BLaER1 (cell line): ENCODE measurements at regions not wholly inside any gene's neighbourhood (a gene's known extent, or its start where the extent isn't known, plus 50 kb on each side); places are given as distances from the start of the nearest gene placed in this dataset.

ENCODE experiments used
- H3K27ac ChIP-seq: shearing (Covaris generic); formaldehyde crosslinking; 2 replicates; pipeline ENCODE4 v1.8.1; 2022
- H3K27me3 ChIP-seq: shearing (Covaris generic); formaldehyde crosslinking; 2 replicates; pipeline ENCODE4 v1.8.1; 2022
- H3K36me3 ChIP-seq: shearing (Covaris generic); formaldehyde crosslinking; 2 replicates; pipeline ENCODE4 v1.8.1; 2022
- H3K4me1 ChIP-seq: shearing (Covaris generic); formaldehyde crosslinking; 2 replicates; pipeline ENCODE4 v1.8.1; 2022
- H3K4me2 ChIP-seq: shearing (Covaris generic); formaldehyde crosslinking; 2 replicates; pipeline ENCODE4 v1.8.1; 2022
- H3K4me3 ChIP-seq: shearing (Covaris generic); formaldehyde crosslinking; 2 replicates; pipeline ENCODE4 v1.8.1; 2022
- H3K9ac ChIP-seq: shearing (Covaris generic); formaldehyde crosslinking; 2 replicates; pipeline ENCODE4 v1.8.1; 2022
- H3K9me3 ChIP-seq: shearing (Covaris generic); formaldehyde crosslinking; 2 replicates; pipeline ENCODE4 v1.8.1; 2022
- H4K20me1 ChIP-seq: shearing (Covaris generic); formaldehyde crosslinking; 2 replicates; pipeline ENCODE4 v1.8.1; 2022
- Cebpa-rat ChIP-seq: shearing (Covaris generic); IDR thresholded peaks from 2 replicates; pipeline ENCODE4 v1.8.1; 2022

- Histone ChIP-seq H3K4me2 (no peak overlapping the region), H3K27me3 (no peaks in the 10 kb centered on the region), H3K9ac (no peak overlapping the region), H3K4me1 (no peaks in the 10 kb centered on the region), H3K36me3 (no peaks in the 10 kb centered on the region), H3K9me3 (no peaks in the 10 kb centered on the region), H3K27ac (no peak overlapping the region), H4K20me1 (no peaks in the 10 kb centered on the region), H3K4me3 (no peak overlapping the region)
- TF ChIP-seq Cebpa-rat, result no peak
Observed at GRCh38 chr7:108845951-108846350, 276.3 kb downstream of the DNAJB9 start.

- Histone ChIP-seq H3K9me3 (no peaks in the 10 kb centered on the region), H3K4me3 (no peak overlapping the region), H3K27me3 (no peaks in the 10 kb centered on the region), H3K4me1 (no peaks in the 10 kb centered on the region), H3K36me3 (no peaks in the 10 kb centered on the region), H4K20me1 (no peaks in the 10 kb centered on the region), H3K27ac (no peak overlapping the region), H3K4me2 (no peak overlapping the region), H3K9ac (no peak overlapping the region)
- no peak for TF ChIP-seq Cebpa-rat
Observed at GRCh38 chr7:108846471-108846870, 276.8 kb downstream of the DNAJB9 start.

GRCh38 chr7:108848486-108848885 lies 278.8 kb downstream of the DNAJB9 start:
- TF ChIP-seq Cebpa-rat, result no peak
- no peak overlapping the region for H3K4me2 ChIP-seq
- no peaks in the 10 kb centered on the region for H3K4me1 ChIP-seq
- H3K9me3 ChIP-seq, result no peaks in the 10 kb centered on the region
- H3K4me3 ChIP-seq, result no peak overlapping the region
- no peaks in the 10 kb centered on the region for H3K36me3 ChIP-seq
- no peaks in the 10 kb centered on the region for H4K20me1 ChIP-seq
- H3K27ac ChIP-seq, result no peak overlapping the region
- no peak overlapping the region for H3K9ac ChIP-seq
- no peaks in the 10 kb centered on the region for H3K27me3 ChIP-seq

- no peak for TF ChIP-seq Cebpa-rat
- Histone ChIP-seq H3K9ac (no peak overlapping the region), H3K27me3 (no peaks in the 10 kb centered on the region), H3K4me3 (no peak overlapping the region), H3K9me3 (peaks cover 20% of the 10 kb centered on the region), H3K4me1 (peaks cover 21% of the 10 kb centered on the region), H3K27ac (no peak overlapping the region), H3K36me3 (no peaks in the 10 kb centered on the region), H4K20me1 (no peaks in the 10 kb centered on the region), H3K4me2 (no peak overlapping the region)
Observed at GRCh38 chr7:108860615-108861014, 290.9 kb downstream of the DNAJB9 start.

DNA sequence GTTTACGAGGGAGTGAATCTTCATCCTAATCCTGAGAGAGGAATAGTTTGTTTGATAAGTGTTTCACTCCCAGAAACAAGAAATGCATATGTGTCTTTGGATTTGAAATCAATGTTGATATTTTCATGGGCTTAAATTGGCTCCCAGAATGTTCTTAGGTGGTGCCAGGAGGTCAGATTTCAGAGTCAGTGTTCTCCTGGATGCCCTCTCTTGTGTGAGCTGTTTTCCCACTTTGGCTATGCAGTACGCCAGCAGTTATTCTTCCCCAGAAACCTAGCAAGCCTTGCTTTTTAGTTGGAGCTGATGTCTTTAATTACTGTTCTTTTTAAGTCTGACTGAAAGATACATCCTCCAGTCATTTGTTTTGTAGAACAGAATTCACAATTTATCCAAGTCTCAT lies 291.4 kb downstream of the DNAJB9 start:
- no peak overlapping the region for H3K9ac ChIP-seq
- H3K4me1 ChIP-seq, result peaks cover 21% of the 10 kb centered on the region
- H3K27me3 ChIP-seq, result no peaks in the 10 kb centered on the region
- H3K27ac ChIP-seq, result no peak overlapping the region
- H3K9me3 ChIP-seq, result peaks cover 20% of the 10 kb centered on the region
- no peak overlapping the region for H3K4me3 ChIP-seq
- no peak overlapping the region for H3K4me2 ChIP-seq
- no peaks in the 10 kb centered on the region for H3K36me3 ChIP-seq
- H4K20me1 ChIP-seq, result no peaks in the 10 kb centered on the region
- TF ChIP-seq Cebpa-rat, result no peak

DNA sequence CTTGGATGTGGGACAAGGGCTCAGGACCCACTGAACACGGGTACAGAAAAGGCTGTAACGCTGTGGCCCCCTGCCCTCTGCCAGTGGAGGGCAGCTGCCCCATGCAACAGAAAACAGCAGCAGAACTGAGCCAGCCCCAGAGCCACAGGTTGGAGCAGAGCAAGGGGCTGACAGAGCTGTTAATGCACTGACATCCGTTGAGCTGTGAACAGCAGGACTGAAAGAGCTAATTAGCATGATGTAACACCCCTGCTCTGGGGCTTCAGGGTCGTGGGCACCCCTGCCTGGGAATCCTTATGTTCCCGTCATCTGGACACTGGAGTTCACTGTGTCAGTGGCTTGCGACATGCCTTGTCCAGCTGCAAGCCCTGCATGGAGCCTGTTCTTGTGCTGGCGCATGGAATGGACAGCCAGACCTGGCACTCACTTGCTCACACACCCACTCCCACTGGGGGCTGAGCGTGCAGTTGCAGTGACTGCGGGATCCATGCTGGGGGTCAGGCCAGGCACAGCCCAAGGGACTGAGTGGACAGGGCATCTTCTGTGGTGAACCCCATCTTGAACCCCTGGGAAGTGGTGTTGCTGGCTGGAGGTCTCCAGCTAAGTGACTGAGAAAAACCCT lies 293.7 kb downstream of the DNAJB9 start:
- peak overlapping the region; percentile 64 for H3K27ac ChIP-seq
- H3K4me1 ChIP-seq, result peaks cover 21% of the 10 kb centered on the region
- peak overlapping the region; percentile 35; the same call in 1 of the 2 replicates for H3K4me3 ChIP-seq
- no peaks in the 10 kb centered on the region for H4K20me1 ChIP-seq
- H3K9ac ChIP-seq, result no peak overlapping the region
- H3K27me3 ChIP-seq, result no peaks in the 10 kb centered on the region
- TF ChIP-seq Cebpa-rat, result no peak
- H3K9me3 ChIP-seq, result peaks cover 20% of the 10 kb centered on the region
- no peaks in the 10 kb centered on the region for H3K36me3 ChIP-seq
- H3K4me2 ChIP-seq, result peak overlapping the region; percentile 60

DNA sequence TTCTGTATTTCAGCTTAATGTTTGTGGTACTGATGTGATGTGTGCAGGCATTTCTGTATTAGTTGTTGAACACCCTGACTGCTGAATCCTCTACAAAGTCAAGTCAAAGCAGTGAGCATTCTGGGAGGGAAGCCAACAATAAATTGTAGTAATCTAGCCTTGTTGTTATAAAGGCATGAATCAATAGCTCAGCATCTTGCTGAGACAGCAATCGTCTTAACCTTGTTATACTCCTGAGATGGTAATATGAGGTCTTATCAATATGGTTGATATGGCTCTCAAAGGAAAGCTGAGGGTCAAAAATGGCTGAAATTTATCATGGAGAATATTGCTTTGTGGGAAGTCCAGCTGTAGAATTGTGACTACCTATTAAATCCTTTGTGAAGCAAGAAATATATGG lies 299.4 kb downstream of the DNAJB9 start:
- peaks cover 23% of the 10 kb centered on the region for H3K4me1 ChIP-seq
- no peak overlapping the region for H3K4me3 ChIP-seq
- no peak overlapping the region for H3K9ac ChIP-seq
- no peak overlapping the region for H3K27ac ChIP-seq
- no peaks in the 10 kb centered on the region for H4K20me1 ChIP-seq
- TF ChIP-seq Cebpa-rat, result no peak
- H3K4me2 ChIP-seq, result peak overlapping the region; percentile 32
- peaks cover 17% of the 10 kb centered on the region for H3K9me3 ChIP-seq
- H3K27me3 ChIP-seq, result no peaks in the 10 kb centered on the region
- no peaks in the 10 kb centered on the region for H3K36me3 ChIP-seq

DNA sequence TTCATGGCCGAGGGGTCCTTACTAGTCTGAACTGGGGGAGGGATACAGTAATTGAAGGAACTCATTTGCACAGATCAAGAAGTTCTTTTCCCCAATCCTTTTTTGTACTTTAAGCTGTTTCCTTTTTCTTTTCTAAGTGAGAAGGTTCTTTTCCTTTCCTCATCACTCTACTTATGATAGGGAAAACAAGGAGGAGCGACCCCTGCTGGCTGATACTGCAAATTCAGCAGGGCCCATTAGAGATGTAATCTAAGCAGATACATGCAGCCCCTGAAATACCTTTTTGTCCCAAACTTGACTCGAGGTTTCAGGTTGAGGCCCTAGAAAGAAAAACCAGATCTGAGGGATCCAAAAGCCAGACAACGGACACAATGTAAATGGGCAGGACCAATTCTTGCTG lies 305.5 kb downstream of the DNAJB9 start:
- no peak overlapping the region for H3K9ac ChIP-seq
- TF ChIP-seq Cebpa-rat, result no peak

GRCh38 chr7:108890862-108891261 lies 321.2 kb downstream of the DNAJB9 start:
- Histone ChIP-seq H4K20me1 (no peaks in the 10 kb centered on the region), H3K4me2 (no peak overlapping the region), H3K27me3 (no peaks in the 10 kb centered on the region), H3K9ac (no peak overlapping the region), H3K27ac (no peak overlapping the region), H3K4me3 (no peak overlapping the region), H3K36me3 (no peaks in the 10 kb centered on the region), H3K4me1 (no peaks in the 10 kb centered on the region), H3K9me3 (no peaks in the 10 kb centered on the region; the same call in 1 of the 2 replicates)
- no peak for TF ChIP-seq Cebpa-rat

More for the DNA sequence above, 305.5 kb downstream of the DNAJB9 start:
- Histone ChIP-seq H3K36me3 (no peaks in the 10 kb centered on the region), H3K27me3 (no peaks in the 10 kb centered on the region), H3K9me3 (peaks cover 31% of the 10 kb centered on the region), H3K4me3 (no peak overlapping the region), H4K20me1 (no peaks in the 10 kb centered on the region), H3K4me1 (no peaks in the 10 kb centered on the region), H3K4me2 (no peak overlapping the region), H3K27ac (no peak overlapping the region)

DNA sequence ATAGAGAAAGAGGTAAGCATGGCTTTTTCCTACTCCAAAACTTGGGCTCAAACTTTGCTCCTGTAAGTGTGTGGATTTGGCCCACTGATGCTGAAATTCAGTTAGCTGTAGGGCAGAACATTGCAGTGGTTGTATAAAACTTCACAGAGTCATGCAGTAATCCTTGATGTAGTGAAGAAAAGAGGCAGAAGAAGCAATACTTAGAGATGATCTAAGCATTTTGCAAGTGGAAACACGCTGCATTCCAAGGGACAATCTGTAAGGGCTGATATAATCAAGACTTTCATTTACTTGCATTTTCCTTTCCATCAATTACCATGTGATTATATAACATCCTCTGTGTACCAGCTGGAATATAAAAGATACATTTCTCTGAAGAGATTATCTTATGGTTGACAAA lies 338.8 kb downstream of the DNAJB9 start:
- TF ChIP-seq Cebpa-rat, result no peak
- Histone ChIP-seq H3K36me3 (no peaks in the 10 kb centered on the region), H3K4me1 (no peaks in the 10 kb centered on the region), H3K4me3 (no peak overlapping the region), H3K4me2 (no peak overlapping the region), H3K27ac (no peak overlapping the region), H3K9ac (no peak overlapping the region), H3K9me3 (no peaks in the 10 kb centered on the region), H4K20me1 (no peaks in the 10 kb centered on the region), H3K27me3 (no peaks in the 10 kb centered on the region)

GRCh38 chr7:108911016-108911415 lies 341.3 kb downstream of the DNAJB9 start:
- TF ChIP-seq Cebpa-rat, result no peak
- no peak overlapping the region for H3K9ac ChIP-seq
- no peaks in the 10 kb centered on the region for H3K4me1 ChIP-seq
- peaks cover 8% of the 10 kb centered on the region; the same call in 1 of the 2 replicates for H3K9me3 ChIP-seq
- H3K4me2 ChIP-seq, result no peak overlapping the region
- no peaks in the 10 kb centered on the region for H4K20me1 ChIP-seq
- H3K4me3 ChIP-seq, result no peak overlapping the region
- H3K27ac ChIP-seq, result no peak overlapping the region
- H3K36me3 ChIP-seq, result no peaks in the 10 kb centered on the region
- no peaks in the 10 kb centered on the region for H3K27me3 ChIP-seq
